ENCODE measurements at regions not wholly inside any gene's neighbourhood (a gene's known extent, or its start where the extent isn't known, plus 50 kb on each side); places are given as distances from the start of the nearest gene placed in this dataset.

GRCh38 chr5:20446121-20446520 is 458.1 kb upstream of the CDH18 start:
- H3K9me3 ChIP-seq: no peaks in the 10 kb centered on the region
- no peaks in the 10 kb centered on the region for H3K4me1 ChIP-seq
- intact Hi-C loops (cut with DNase I; ENCODE audit: low total_unique reads): no loop called here
- no peaks in the 10 kb centered on the region for H3K27me3 ChIP-seq
- 87% methylated on average over 2 to 3 of the region's 3 CpGs for WGBS, 2 donors (ENCODE audit: low coverage in 1 of 2)
- DNase-seq: no peak
- no peak overlapping the region for H3K4me3 ChIP-seq
- H3K36me3 ChIP-seq: no peaks in the 10 kb centered on the region
- H3K27ac ChIP-seq: no peak overlapping the region
- in situ Hi-C loops (cut with MboI; ENCODE audit: low pct_ligation_motif_present in 1 of 4, low pct_unique_long_range_greater_than_20kb in 1 of 4, low sequenced_read_pairs in 3 of 4): no loop called here
- TF ChIP-seq EP300 (IDR thresholded peaks at IDR 0.05; ENCODE audit: low read depth): no peak
- no peak for TF ChIP-seq POLR2AphosphoS5 (IDR thresholded peaks at IDR 0.05)
- TF ChIP-seq POLR2A (IDR thresholded peaks at IDR 0.05): no peak

GRCh38 chr5:20445326-20445860 is 457.4 kb upstream of the CDH18 start:
- no peak for TF ChIP-seq POLR2A (IDR thresholded peaks at IDR 0.05)
- TF ChIP-seq CTCF (IDR thresholded peaks at IDR 0.05): no peak
- intact Hi-C loops (cut with DNase I; ENCODE audit: low total_unique reads): no loop called here
- no peaks in the 10 kb centered on the region for H3K9me3 ChIP-seq
- no peaks in the 10 kb centered on the region for H3K27me3 ChIP-seq
- 42% methylated on average over 1 of the region's 1 CpG for WGBS, 2 donors (ENCODE audit: low coverage in 1 of 2)
- no peak for DNase-seq
- H3K27ac ChIP-seq: no peak overlapping the region
- H3K4me1 ChIP-seq: no peaks in the 10 kb centered on the region
- H3K4me3 ChIP-seq: no peak overlapping the region
- H3K36me3 ChIP-seq: no peaks in the 10 kb centered on the region
- in situ Hi-C loops (cut with MboI; ENCODE audit: low pct_ligation_motif_present in 1 of 4, low pct_unique_long_range_greater_than_20kb in 1 of 4, low sequenced_read_pairs in 3 of 4): no loop called here

GRCh38 chr5:20434786-20435185 is 446.8 kb upstream of the CDH18 start:
- TF ChIP-seq POLR2AphosphoS5 (IDR thresholded peaks at IDR 0.05): no peak
- no peak for TF ChIP-seq CTCF (IDR thresholded peaks at IDR 0.05)
- TF ChIP-seq EP300 (IDR thresholded peaks at IDR 0.05; ENCODE audit: low read depth): no peak
- no peak for TF ChIP-seq POLR2A (IDR thresholded peaks at IDR 0.05)
- Histone ChIP-seq H3K9me3 (no peaks in the 10 kb centered on the region), H3K36me3 (no peaks in the 10 kb centered on the region), H3K27me3 (no peaks in the 10 kb centered on the region), H3K27ac (no peak overlapping the region), H3K4me1 (no peaks in the 10 kb centered on the region), H3K4me3 (no peak overlapping the region)
- intact Hi-C loops (cut with DNase I; ENCODE audit: low total_unique reads) (no loop called here), in situ Hi-C loops (cut with MboI; ENCODE audit: low pct_ligation_motif_present in 1 of 4, low pct_unique_long_range_greater_than_20kb in 1 of 4, low sequenced_read_pairs in 3 of 4) (no loop called here)
- no peak for DNase-seq
- 68 to 100% methylated on average over 2 to 3 of the region's 3 CpGs for WGBS, 2 donors (ENCODE audit: low coverage in 1 of 2)

GRCh38 chr5:20420991-20421595 is 433.1 kb upstream of the CDH18 start:
- intact Hi-C loops (cut with DNase I; ENCODE audit: low total_unique reads) (no loop called here), in situ Hi-C loops (cut with MboI; ENCODE audit: low pct_ligation_motif_present in 1 of 4, low pct_unique_long_range_greater_than_20kb in 1 of 4, low sequenced_read_pairs in 3 of 4) (no loop called here)
- Histone ChIP-seq H3K4me1 (no peaks in the 10 kb centered on the region), H3K9me3 (no peaks in the 10 kb centered on the region), H3K4me3 (no peak overlapping the region), H3K36me3 (no peaks in the 10 kb centered on the region), H3K27me3 (no peaks in the 10 kb centered on the region), H3K27ac (no peak overlapping the region)
- no peak for DNase-seq
- no peak for TF ChIP-seq POLR2A (IDR thresholded peaks at IDR 0.05)
- no peak for TF ChIP-seq CTCF (IDR thresholded peaks at IDR 0.05)
- no peak for TF ChIP-seq POLR2AphosphoS5 (IDR thresholded peaks at IDR 0.05)
- no peak for TF ChIP-seq EP300 (IDR thresholded peaks at IDR 0.05; ENCODE audit: low read depth)
- WGBS, 2 donors (ENCODE audit: low coverage in 1 of 2): 59 to 63% methylated on average over 4 of the region's 4 CpGs

Small RNA genes lying in the stretch of these regions (small RNA-seq; reads per million reads assigned to genes)
- gene AC091946.2: 0 reads per million in 4 donors
- gene AC140172.1: 0 reads per million in 4 donors

Data from transverse colon (tissue), 4 donors.